Endothelial cell of umbilical vein (primary cell): ENCODE measurements at regions not wholly inside any gene's neighbourhood (a gene's known extent, or its start where the extent isn't known, plus 50 kb on each side); places are given as distances from the start of the nearest gene placed in this dataset.

Source experiments
- BruUV-seq: library from RNA; stranded (reverse); fragments of 400-500 nt; replicated peaks from 2 replicates; lab custom pipeline; 2021; lab: Mats Ljungman, UMichigan
- CTCF ChIA-PET: fragments of 300-600, 350-600 bp; sonication (Branson Sonifier 250); formaldehyde crosslinking; loops from one replicate; lab custom pipeline; 2021; ENCODE audit warnings: antibody characterized with exemption, inconsistent platforms; lab: Charles Lee
- POLR2A ChIA-PET: fragments of 300-600, 350-600 bp; sonication (Branson Sonifier 250); formaldehyde crosslinking; loops from one replicate; lab custom pipeline; 2021; ENCODE audit warnings: antibody characterized with exemption, inconsistent platforms; lab: Charles Lee
- DNase-seq: peaks from one replicate; pipeline ENCODE4 v3.0.0-alpha.2; 2011; ENCODE audit warnings: low read depth, low spot score
- FAIRE-seq: peaks from 2 replicates; lab custom pipeline; 2011; peaks lifted over from hg19 to GRCh38; lab: Jason Lieb, UNC
- H2AFZ ChIP-seq: 2 replicates; pipeline ENCODE4 v1.6.0; 2012; ENCODE audit warnings: low read depth, low read length, control low read depth, inconsistent platforms
- H3K27ac ChIP-seq: 2 replicates; pipeline ENCODE4 v1.5.1; 2011; ENCODE audit warnings: low read depth, mild to moderate bottlenecking, control low read depth, low read length, moderate library complexity; ENCODE audit not compliant: insufficient read depth
- H3K27me3 ChIP-seq, 2 experiments: 2 replicates each; pipeline versions ENCODE4 v1.6.0 to v1.6.1; 2011; ENCODE audit warnings: low read length in 2 of 2, mixed read lengths in 1 of 2; ENCODE audit not compliant: control insufficient read depth in 2 of 2, insufficient read depth in 2 of 2
- H3K36me3 ChIP-seq, 2 experiments: 2 replicates in 1 of 2; 3 replicates in 1 of 2; pipeline ENCODE4 v1.5.1; 2011; ENCODE audit warnings: low read length in 2 of 2, mild to moderate bottlenecking in 1 of 2, moderate library complexity in 1 of 2; ENCODE audit not compliant: control insufficient read depth in 2 of 2, insufficient read depth in 2 of 2; ENCODE audit errors: extremely low read depth in 1 of 2
- H3K4me1 ChIP-seq: 3 replicates; pipeline ENCODE4 v1.5.1; 2011; ENCODE audit warnings: mild to moderate bottlenecking, low read length; ENCODE audit not compliant: control insufficient read depth, insufficient read depth; ENCODE audit errors: extremely low read depth
- H3K4me2 ChIP-seq: 2 replicates; pipeline ENCODE4 v1.6.1; 2011; ENCODE audit warnings: low read length, control low read depth, mixed read lengths; ENCODE audit not compliant: insufficient read depth
- H3K4me3 ChIP-seq, 3 experiments: fragments of 200-600 bp in 1 of 3; sonication (generic), shearing (Covaris generic) in 1 of 3; replicated peaks in 1 of 3; 2 replicates each; pipeline ENCODE4 v1.5.1; 2011 to 2016; ENCODE audit warnings: control low read depth in 3 of 3, low read length in 3 of 3, mild to moderate bottlenecking in 2 of 3, inconsistent platforms in 1 of 3, low read depth in 1 of 3, moderate library complexity in 1 of 3; ENCODE audit not compliant: insufficient read depth in 1 of 3
- H3K79me2 ChIP-seq: 2 replicates; pipeline ENCODE4 v1.6.0; 2012; ENCODE audit warnings: low read length, inconsistent platforms; ENCODE audit not compliant: control insufficient read depth, insufficient read depth
- H3K9ac ChIP-seq: replicated peaks from 2 replicates; pipeline ENCODE3; 2011; ENCODE audit warnings: low read length, control low read depth; ENCODE audit not compliant: insufficient read depth; ENCODE audit errors: extremely low read depth
- H3K9me1 ChIP-seq: replicated peaks from 3 replicates; pipeline ENCODE4 v1.6.0; 2011; ENCODE audit warnings: mild to moderate bottlenecking, low read length; ENCODE audit not compliant: control insufficient read depth, insufficient read depth; ENCODE audit errors: extremely low read depth
- H3K9me3 ChIP-seq: replicated peaks from 2 replicates; pipeline ENCODE4 v1.5.1; 2012; ENCODE audit warnings: low read length, inconsistent platforms; ENCODE audit not compliant: control insufficient read depth, insufficient read depth
- H4K20me1 ChIP-seq: replicated peaks from 2 replicates; pipeline ENCODE3; 2011; ENCODE audit warnings: mild to moderate bottlenecking, low read length; ENCODE audit not compliant: control insufficient read depth, insufficient read depth; ENCODE audit errors: extremely low read depth
- EZH2 ChIP-seq: IDR thresholded peaks from 2 replicates; pipeline ENCODE4 v1.6.1; 2012; ENCODE audit warnings: borderline replicate concordance, low read depth, mild to moderate bottlenecking, moderate library complexity, low read length, inconsistent platforms; ENCODE audit not compliant: severe bottlenecking
- FOS ChIP-seq: IDR thresholded peaks from 2 replicates; pipeline ENCODE4 v1.6.1; 2011; ENCODE audit warnings: mild to moderate bottlenecking, low read length, moderate library complexity, borderline replicate concordance; ENCODE audit not compliant: insufficient read depth
- GATA2 ChIP-seq: IDR thresholded peaks from 2 replicates; pipeline ENCODE4 v1.7.0; 2011; ENCODE audit warnings: low read depth, mild to moderate bottlenecking, moderate library complexity, mixed read lengths, low read length; ENCODE audit not compliant: insufficient read length, insufficient read depth
- JUN ChIP-seq: IDR thresholded peaks from 2 replicates; pipeline ENCODE4 v1.6.1; 2011; ENCODE audit warnings: borderline replicate concordance, low read depth; ENCODE audit not compliant: insufficient read length, insufficient read depth
- MYC ChIP-seq: IDR thresholded peaks from one replicate; pipeline ENCODE4 v1.6.1; 2011; ENCODE audit warnings: mild to moderate bottlenecking, low read depth, low read length
- POLR2A ChIP-seq: IDR thresholded peaks from 2 replicates; pipeline ENCODE4 v1.6.1; 2012; ENCODE audit warnings: low read depth, mild to moderate bottlenecking, control low read depth, low read length
- POLR2AphosphoS5 ChIP-seq: IDR thresholded peaks from 2 replicates; pipeline ENCODE4 v1.6.1; 2012; ENCODE audit warnings: low read depth, mild to moderate bottlenecking, control low read depth, low read length, moderate library complexity; ENCODE audit not compliant: insufficient read depth
- dilution Hi-C: fragments of 300-500 bp; cut with MboI; formaldehyde crosslinking; loops from one replicate; pipeline ENCODE4 v1.15.0; 2019; ENCODE audit warnings: low sequenced_read_pairs; ENCODE audit not compliant: extremely low pct_ligation_motif_present
- intact Hi-C: fragments of 100-400 bp; cut with micrococcal nuclease; formaldehyde crosslinking; loops from one replicate; pipeline ENCODE4 v1.10.0; 2022
- TF ChIP-seq, protein P1 (sequence below), 2 donors: IDR thresholded peaks; 1 replicate in 1 of 2; 2 replicates in 1 of 2; pipeline ENCODE4 v1.5.1; 2011; ENCODE audit warnings: low read length in 2 of 2, mild to moderate bottlenecking in 2 of 2, moderate library complexity in 2 of 2, control low read depth in 1 of 2, inconsistent platforms in 1 of 2, low read depth in 1 of 2; ENCODE audit not compliant: insufficient read depth in 1 of 2; ENCODE audit errors: extremely low read depth in 1 of 2
- TF ChIP-seq, protein P2 (sequence below): IDR thresholded peaks from 2 replicates; pipeline ENCODE4 v1.6.1; 2011; ENCODE audit not compliant: insufficient read depth, insufficient read length

DNA sequence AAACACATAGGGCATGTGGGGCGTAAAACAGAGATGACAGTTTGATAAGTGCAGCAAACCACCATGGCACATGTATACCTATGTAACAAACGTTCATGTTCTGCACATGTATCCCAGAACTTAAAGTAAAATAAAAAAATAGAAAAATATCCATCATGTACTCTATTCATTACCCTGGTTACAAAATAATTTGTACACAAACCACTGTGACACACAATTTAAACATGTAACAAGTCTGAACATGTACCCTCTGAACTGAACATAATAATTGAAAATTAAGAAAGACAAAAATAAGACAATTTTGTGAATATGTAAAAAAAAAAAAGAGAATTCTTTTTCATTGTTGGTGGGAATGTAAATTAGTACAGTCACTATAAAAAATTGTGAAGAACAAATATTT is 379.2 kb downstream of the KDM5D start:
- Histone ChIP-seq H3K9me1 (no peaks in the 10 kb centered on the region), H3K9ac (no peak overlapping the region), H2AFZ (no peak overlapping the region), H3K4me1 (no peaks in the 10 kb centered on the region), H4K20me1 (no peaks in the 10 kb centered on the region), H3K79me2 (no peaks in the 10 kb centered on the region), H3K4me3 (no peak overlapping the region), H3K27me3 (no peaks in the 10 kb centered on the region), H3K27ac (no peak overlapping the region), H3K36me3 (no peaks in the 10 kb centered on the region), H3K4me2 (no peak overlapping the region), H3K9me3 (no peaks in the 10 kb centered on the region)
- dilution Hi-C loops (no loop called here), intact Hi-C loops (no loop called here)
- ChIA-PET POLR2A (no interaction called here), CTCF (no interaction called here)
- FAIRE-seq (no peak), DNase-seq (no peak)
- no TSS peak for BruUV-seq
- TF ChIP-seq MYC (no peak), POLR2AphosphoS5 (no peak), POLR2A (no peak), EZH2 (no peak), GATA2 (no peak), JUN (no peak), FOS (no peak)
- TF ChIP-seq, protein P1, sequence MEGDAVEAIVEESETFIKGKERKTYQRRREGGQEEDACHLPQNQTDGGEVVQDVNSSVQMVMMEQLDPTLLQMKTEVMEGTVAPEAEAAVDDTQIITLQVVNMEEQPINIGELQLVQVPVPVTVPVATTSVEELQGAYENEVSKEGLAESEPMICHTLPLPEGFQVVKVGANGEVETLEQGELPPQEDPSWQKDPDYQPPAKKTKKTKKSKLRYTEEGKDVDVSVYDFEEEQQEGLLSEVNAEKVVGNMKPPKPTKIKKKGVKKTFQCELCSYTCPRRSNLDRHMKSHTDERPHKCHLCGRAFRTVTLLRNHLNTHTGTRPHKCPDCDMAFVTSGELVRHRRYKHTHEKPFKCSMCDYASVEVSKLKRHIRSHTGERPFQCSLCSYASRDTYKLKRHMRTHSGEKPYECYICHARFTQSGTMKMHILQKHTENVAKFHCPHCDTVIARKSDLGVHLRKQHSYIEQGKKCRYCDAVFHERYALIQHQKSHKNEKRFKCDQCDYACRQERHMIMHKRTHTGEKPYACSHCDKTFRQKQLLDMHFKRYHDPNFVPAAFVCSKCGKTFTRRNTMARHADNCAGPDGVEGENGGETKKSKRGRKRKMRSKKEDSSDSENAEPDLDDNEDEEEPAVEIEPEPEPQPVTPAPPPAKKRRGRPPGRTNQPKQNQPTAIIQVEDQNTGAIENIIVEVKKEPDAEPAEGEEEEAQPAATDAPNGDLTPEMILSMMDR (IDR thresholded peaks at IDR 0.05; ENCODE audit: extremely low read depth in 1 of 2, insufficient read depth in 1 of 2, low read depth in 1 of 2, low read length in 2 of 2) = no peak
- TF ChIP-seq, protein P2, sequence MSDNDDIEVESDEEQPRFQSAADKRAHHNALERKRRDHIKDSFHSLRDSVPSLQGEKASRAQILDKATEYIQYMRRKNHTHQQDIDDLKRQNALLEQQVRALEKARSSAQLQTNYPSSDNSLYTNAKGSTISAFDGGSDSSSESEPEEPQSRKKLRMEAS = no peak
